Prostate gland (tissue), 2 donors: ENCODE measurements at regions not wholly inside any gene's neighbourhood (a gene's known extent, or its start where the extent isn't known, plus 50 kb on each side); places are given as distances from the start of the nearest gene placed in this dataset.

Source experiments
- DNase-seq: peaks from one replicate; pipeline ENCODE4 v3.0.0-alpha.2; 2019; ENCODE audit warnings: low spot score
- H3K27ac ChIP-seq, 2 donors: fragments of 200-600 bp; sonication (generic); 2 replicates each; pipeline ENCODE4 v1.5.1; 2017 to 2019
- H3K27me3 ChIP-seq: fragments of 200-600 bp; sonication (generic); replicated peaks from 2 replicates; pipeline ENCODE4 v1.5.1; 2019; ENCODE audit not compliant: insufficient read depth
- H3K36me3 ChIP-seq, 2 donors: fragments of 200-600 bp; sonication (generic); 1 replicate in 1 of 2; 2 replicates in 1 of 2; pipeline versions ENCODE4 v1.5.1 to v1.8.1; 2017 to 2019
- H3K4me1 ChIP-seq: fragments of 200-600 bp; sonication (generic); replicated peaks from 2 replicates; pipeline ENCODE4 v1.5.1; 2019
- H3K4me3 ChIP-seq, 2 donors: fragments of 200-600 bp; sonication (generic); 2 replicates each; pipeline ENCODE4 v1.5.1; 2017 to 2019
- H3K9me3 ChIP-seq: fragments of 200-600 bp; sonication (generic); 2 replicates; pipeline ENCODE4 v1.5.1; 2017
- CTCF ChIP-seq, 4 experiments: fragments of 200-600 bp in 2 of 4; fragments of 450-650 bp in 2 of 4; sonication (generic) in 2 of 4; IDR thresholded peaks; 1 replicate in 3 of 4; 2 replicates in 1 of 4; pipeline ENCODE4 v1.5.1; 2016 to 2019; ENCODE audit warnings: antibody characterized with exemption in 4 of 4, mild to moderate bottlenecking in 2 of 4, moderate library complexity in 2 of 4
- POLR2A ChIP-seq: fragments of 450-650 bp; IDR thresholded peaks from one replicate; pipeline ENCODE4 v1.6.1; 2016; ENCODE audit warnings: antibody characterized with exemption, mild to moderate bottlenecking
- POLR2AphosphoS5 ChIP-seq: sonication (generic); formaldehyde crosslinking; IDR thresholded peaks from one replicate; pipeline ENCODE4 v1.6.1; 2017; ENCODE audit warnings: antibody characterized with exemption
- WGBS: methylation state at CpG from one replicate; pipeline ENCODE4 v1.1.5; 2018; 5-methylcytosine and 5-hydroxymethylcytosine counted together
- intact Hi-C: fragments of 100-400 bp; cut with DNase I; formaldehyde crosslinking; loops from one replicate; pipeline ENCODE4 v1.14.2; 2022

GRCh38 chr1:234779160-234779538, 169.2 kb upstream of the IRF2BP2 start:
- H3K27me3 ChIP-seq = no peaks in the 10 kb centered on the region
- no peak overlapping the region for H3K27ac ChIP-seq
- intact Hi-C loops = no loop called here
- no peaks in the 10 kb centered on the region for H3K4me1 ChIP-seq
- H3K36me3 ChIP-seq = no peaks in the 10 kb centered on the region
- no peak for TF ChIP-seq CTCF (IDR thresholded peaks at IDR 0.05)
- TF ChIP-seq POLR2AphosphoS5 = no peak
- TF ChIP-seq POLR2A = no peak
- H3K9me3 ChIP-seq = no peaks in the 10 kb centered on the region
- H3K4me3 ChIP-seq = no peak overlapping the region
- no peak for DNase-seq
- 81% methylated on average over 7 of the region's 7 CpGs for WGBS

GRCh38 chr1:234778221-234779159, 168.5 kb upstream of the IRF2BP2 start:
- DNase-seq = no peak
- no peak overlapping the region for H3K4me3 ChIP-seq
- H3K27ac ChIP-seq = no peak overlapping the region
- no peaks in the 10 kb centered on the region for H3K4me1 ChIP-seq
- TF ChIP-seq POLR2A (no peak), POLR2AphosphoS5 (no peak), CTCF (IDR thresholded peaks at IDR 0.05) (no peak)
- no peaks in the 10 kb centered on the region for H3K27me3 ChIP-seq
- WGBS = 75% methylated on average over 22 of the region's 22 CpGs
- intact Hi-C loops = no loop called here
- H3K9me3 ChIP-seq = no peaks in the 10 kb centered on the region
- H3K36me3 ChIP-seq = no peaks in the 10 kb centered on the region

- WGBS = 86% methylated on average over 1 of the region's 1 CpG
- H3K36me3 ChIP-seq = no peaks in the 10 kb centered on the region
- no peaks in the 10 kb centered on the region for H3K4me1 ChIP-seq
- no peaks in the 10 kb centered on the region for H3K27me3 ChIP-seq
- H3K9me3 ChIP-seq = no peaks in the 10 kb centered on the region
- intact Hi-C loops = no loop called here
- no peak overlapping the region for H3K4me3 ChIP-seq
- DNase-seq = no peak
- TF ChIP-seq POLR2AphosphoS5 = no peak
- TF ChIP-seq POLR2A = no peak
- TF ChIP-seq CTCF (IDR thresholded peaks at IDR 0.05) = no peak
- no peak overlapping the region for H3K27ac ChIP-seq
Measured at GRCh38 chr1:234777856-234778220, 167.9 kb upstream of the IRF2BP2 start.

GRCh38 chr1:234776876-234777855, 167.2 kb upstream of the IRF2BP2 start:
- Histone ChIP-seq H3K4me3 (no peak overlapping the region), H3K27me3 (no peaks in the 10 kb centered on the region), H3K9me3 (no peaks in the 10 kb centered on the region), H3K27ac (no peak overlapping the region), H3K36me3 (no peaks in the 10 kb centered on the region), H3K4me1 (no peaks in the 10 kb centered on the region)
- WGBS = 63% methylated on average over 14 of the region's 14 CpGs
- intact Hi-C loops = no loop called here
- DNase-seq = no peak
- TF ChIP-seq POLR2AphosphoS5 = no peak
- no peak for TF ChIP-seq CTCF (IDR thresholded peaks at IDR 0.05)
- no peak for TF ChIP-seq POLR2A
